GM23338 (cell line): ENCODE measurements at regions not wholly inside any gene's neighbourhood (a gene's known extent, or its start where the extent isn't known, plus 50 kb on each side); places are given as distances from the start of the nearest gene placed in this dataset.

Source experiments
- ATAC-seq: fragments of 200-7000 bp; cut with Tn5 transposase; 3 replicates; pipeline ENCODE4 v1.9.1; 2020
- DNase-seq: peaks from one replicate; pipeline ENCODE4 v3.0.0-alpha.2; 2015; ENCODE audit warnings: low spot score
- H2AFZ ChIP-seq: fragments of 200-600 bp; sonication (generic); 2 replicates; pipeline ENCODE4 v1.8.0; 2016; ENCODE audit warnings: antibody characterized with exemption, mild to moderate bottlenecking, moderate library complexity
- H3F3A ChIP-seq: fragments of 200-600 bp; sonication (generic); replicated peaks from 2 replicates; pipeline ENCODE4 v1.8.0; 2017; ENCODE audit warnings: antibody characterized with exemption, mixed run types, low read depth
- H3K27ac ChIP-seq: fragments of 200-600 bp; sonication (generic); 2 replicates; pipeline ENCODE4 v1.6.1; 2016; ENCODE audit warnings: low read depth
- H3K27me3 ChIP-seq: fragments of 200-600 bp; sonication (generic); 2 replicates; pipeline ENCODE4 v1.8.0; 2016; ENCODE audit warnings: mild to moderate bottlenecking, mixed run types, moderate library complexity; ENCODE audit not compliant: insufficient read depth
- H3K36me3 ChIP-seq: fragments of 200-600 bp; sonication (generic); 2 replicates; pipeline ENCODE4 v1.8.0; 2016; ENCODE audit warnings: mild to moderate bottlenecking; ENCODE audit not compliant: insufficient read depth
- H3K4me1 ChIP-seq: fragments of 200-600 bp; sonication (generic); 2 replicates; pipeline ENCODE4 v1.8.0; 2016; ENCODE audit warnings: mild to moderate bottlenecking, moderate library complexity; ENCODE audit not compliant: insufficient read depth
- H3K4me2 ChIP-seq: fragments of 200-600 bp; sonication (generic); 2 replicates; pipeline ENCODE4 v1.7.1; 2017; ENCODE audit warnings: mixed run types
- H3K4me3 ChIP-seq: fragments of 200-600 bp; sonication (generic); 2 replicates; pipeline ENCODE4 v1.6.1; 2016; ENCODE audit warnings: mixed run types
- H3K79me2 ChIP-seq: fragments of 200-600 bp; sonication (generic); replicated peaks from 2 replicates; pipeline ENCODE4 v1.8.0; 2017; ENCODE audit warnings: mild to moderate bottlenecking; ENCODE audit not compliant: insufficient read depth
- H3K9me2 ChIP-seq: fragments of 200-600 bp; sonication (generic); 2 replicates; pipeline ENCODE4 v1.8.0; 2017; ENCODE audit not compliant: insufficient read depth
- H4K20me1 ChIP-seq: fragments of 200-600 bp; sonication (generic); replicated peaks from 2 replicates; pipeline ENCODE4 v1.8.0; 2017; ENCODE audit warnings: mild to moderate bottlenecking; ENCODE audit not compliant: insufficient read depth
- H3K27ac Mint-ChIP-seq: 2 replicates; pipeline ENCODE4 v1.8.0; 2020; ENCODE audit warnings: inconsistent platforms, mild to moderate bottlenecking, moderate library complexity, mixed read lengths
- H3K27me3 Mint-ChIP-seq: 3 replicates; pipeline ENCODE4 v1.8.0; 2022; ENCODE audit warnings: low read depth, mild to moderate bottlenecking, moderate library complexity, mixed read lengths, inconsistent platforms; ENCODE audit not compliant: insufficient read depth, poor library complexity
- H3K36me3 Mint-ChIP-seq: 3 replicates; pipeline ENCODE4 v1.8.0; 2021; ENCODE audit warnings: low read depth, mild to moderate bottlenecking, inconsistent platforms, moderate library complexity, mixed read lengths
- H3K4me1 Mint-ChIP-seq: 3 replicates; pipeline ENCODE4 v1.8.0; 2020; ENCODE audit warnings: mild to moderate bottlenecking, inconsistent platforms, mixed read lengths
- H3K4me3 Mint-ChIP-seq: 3 replicates; pipeline ENCODE4 v1.8.0; 2021; ENCODE audit warnings: moderate library complexity, mild to moderate bottlenecking, inconsistent platforms, mixed read lengths
- H3K9me3 Mint-ChIP-seq: 3 replicates; pipeline ENCODE4 v1.8.0; 2020; ENCODE audit warnings: moderate library complexity, mild to moderate bottlenecking, inconsistent platforms, mixed read lengths
- CREB1 ChIP-seq: fragments of 250-450 bp; sonication (Bioruptor Pico); IDR thresholded peaks from 2 replicates; pipeline ENCODE4 v1.5.0; 2020; ENCODE audit warnings: low read depth, mild to moderate bottlenecking, moderate library complexity
- CTCF ChIP-seq, 2 experiments: fragments of 200-600 bp in 1 of 2; sonication (generic) in 1 of 2; conservative IDR thresholded peaks; 2 replicates each; pipeline versions ENCODE4 v1.5.1 to v1.6.1; 2016 to 2017; ENCODE audit warnings: antibody characterized with exemption in 2 of 2, low read depth in 2 of 2, mild to moderate bottlenecking in 2 of 2, moderate library complexity in 1 of 2
- ETS1 ChIP-seq: IDR thresholded peaks from 2 replicates; pipeline ENCODE4 v1.6.1; 2016; ENCODE audit warnings: antibody characterized with exemption
- EZH2 ChIP-seq: fragments of 200-600 bp; sonication (generic); IDR thresholded peaks from one replicate; pipeline ENCODE4 v1.8.0; 2017; ENCODE audit warnings: antibody characterized with exemption, mild to moderate bottlenecking, low read depth; ENCODE audit not compliant: unreplicated experiment
- EZH2phosphoT487 ChIP-seq: fragments of 200-600 bp; sonication (generic); IDR thresholded peaks from one replicate; pipeline ENCODE4 v1.8.1; 2018; ENCODE audit warnings: antibody characterized with exemption; ENCODE audit not compliant: unreplicated experiment
- JUNB ChIP-seq: IDR thresholded peaks from one replicate; pipeline ENCODE4 v1.6.1; 2016; ENCODE audit warnings: antibody characterized with exemption; ENCODE audit not compliant: unreplicated experiment
- NANOG ChIP-seq: IDR thresholded peaks from 2 replicates; pipeline ENCODE4 v1.6.1; 2016; ENCODE audit warnings: antibody characterized with exemption, borderline replicate concordance
- POLR2AphosphoS5 ChIP-seq: IDR thresholded peaks from 2 replicates; pipeline ENCODE4 v1.6.1; 2016; ENCODE audit warnings: antibody characterized with exemption, low read depth
- REST ChIP-seq: IDR thresholded peaks from one replicate; pipeline ENCODE4 v1.6.1; 2018; ENCODE audit warnings: antibody characterized with exemption; ENCODE audit not compliant: unreplicated experiment
- STAT1 ChIP-seq: IDR thresholded peaks from one replicate; pipeline ENCODE4 v1.6.1; 2016; ENCODE audit warnings: antibody characterized with exemption; ENCODE audit not compliant: unreplicated experiment
- ZNF114 ChIP-seq: fragments of 250-450 bp; sonication (Bioruptor Pico); IDR thresholded peaks from 2 replicates; pipeline ENCODE4 v1.5.0; 2020; ENCODE audit warnings: mild to moderate bottlenecking, moderate library complexity
- ZNF331 ChIP-seq: fragments of 250-450 bp; sonication (Bioruptor Pico); IDR thresholded peaks from 2 replicates; pipeline ENCODE4 v1.5.0; 2020; ENCODE audit warnings: low read depth, mild to moderate bottlenecking, moderate library complexity
- ZNF462 ChIP-seq: fragments of 250-450 bp; sonication (Bioruptor Pico); IDR thresholded peaks from 2 replicates; pipeline ENCODE4 v1.5.0; 2020; ENCODE audit warnings: mild to moderate bottlenecking, moderate library complexity

- DNase-seq (no peak), ATAC-seq (no peak)
- Mint-ChIP-seq H3K27ac (no peak overlapping the region), H3K4me1 (peaks cover 3% of the 10 kb centered on the region; the same call in 2 of the 3 replicates), H3K9me3 (no peaks in the 10 kb centered on the region), H3K4me3 (no peak overlapping the region), H3K36me3 (no peaks in the 10 kb centered on the region), H3K27me3 (no peaks in the 10 kb centered on the region)
- Histone ChIP-seq H3K27ac (no peak overlapping the region), H3K4me3 (no peak overlapping the region), H2AFZ (no peak overlapping the region), H3K4me1 (no peaks in the 10 kb centered on the region), H3F3A (no peaks in the 10 kb centered on the region), H3K36me3 (no peaks in the 10 kb centered on the region), H3K9me2 (no peaks in the 10 kb centered on the region), H3K4me2 (no peak overlapping the region), H4K20me1 (no peaks in the 10 kb centered on the region), H3K27me3 (no peaks in the 10 kb centered on the region), H3K79me2 (no peaks in the 10 kb centered on the region)
- TF ChIP-seq EZH2phosphoT487, result no peak
- no peak for TF ChIP-seq ZNF331 (CRISPR knock-in tag)
- no peak for TF ChIP-seq REST
- no peak for TF ChIP-seq CREB1
- no peak for TF ChIP-seq NANOG
- TF ChIP-seq ZNF462 (CRISPR knock-in tag), result no peak
- no peak for TF ChIP-seq ZNF114 (CRISPR knock-in tag)
- no peak for TF ChIP-seq CTCF (conservative IDR thresholded peaks at IDR 0.05; ENCODE audit: low read depth in 2 of 2)
- no peak for TF ChIP-seq EZH2
- no peak for TF ChIP-seq POLR2AphosphoS5
- no peak for TF ChIP-seq JUNB
- TF ChIP-seq ETS1, result no peak
- no peak for TF ChIP-seq STAT1
Measured at GRCh38 chr3:79926522-79926921, 158.7 kb upstream of the ROBO1 start.
